Loucy (cell line): ENCODE measurements at regions not wholly inside any gene's neighbourhood (a gene's known extent, or its start where the extent isn't known, plus 50 kb on each side); places are given as distances from the start of the nearest gene placed in this dataset.

Source experiments
- EZH2phosphoT487 ChIP-seq: fragments of 200-600 bp; IDR thresholded peaks from 2 replicates; pipeline ENCODE4 v1.6.1; 2018; ENCODE audit warnings: antibody characterized with exemption, mild to moderate bottlenecking, moderate library complexity, borderline replicate concordance
- TF ChIP-seq, protein P1 (sequence below): fragments of 200-600 bp; sonication (generic); conservative IDR thresholded peaks from 2 replicates; pipeline ENCODE4 v1.5.1; 2014; ENCODE audit warnings: mild to moderate bottlenecking, antibody characterized with exemption, low read length

DNA sequence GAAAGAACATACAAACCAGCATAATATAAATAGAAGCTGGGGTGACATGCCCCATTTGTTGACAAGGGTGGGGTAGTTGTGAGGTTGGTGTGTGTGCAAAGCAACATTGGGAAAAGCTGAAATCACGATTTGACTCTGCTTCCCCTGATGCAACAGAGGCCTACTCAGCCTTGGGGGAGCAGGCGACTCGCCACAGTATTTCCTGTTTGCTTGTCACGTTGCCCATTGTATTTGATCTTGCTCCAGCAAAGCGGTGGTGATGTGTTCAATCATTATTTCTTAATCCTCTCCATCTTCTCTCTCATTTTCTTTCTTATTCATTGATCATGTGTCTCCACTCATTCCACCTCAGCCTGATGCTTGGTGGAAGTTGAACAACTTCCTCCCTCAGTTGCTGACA, 165.8 kb upstream of the CITED2 start:
- TF ChIP-seq, protein P1, sequence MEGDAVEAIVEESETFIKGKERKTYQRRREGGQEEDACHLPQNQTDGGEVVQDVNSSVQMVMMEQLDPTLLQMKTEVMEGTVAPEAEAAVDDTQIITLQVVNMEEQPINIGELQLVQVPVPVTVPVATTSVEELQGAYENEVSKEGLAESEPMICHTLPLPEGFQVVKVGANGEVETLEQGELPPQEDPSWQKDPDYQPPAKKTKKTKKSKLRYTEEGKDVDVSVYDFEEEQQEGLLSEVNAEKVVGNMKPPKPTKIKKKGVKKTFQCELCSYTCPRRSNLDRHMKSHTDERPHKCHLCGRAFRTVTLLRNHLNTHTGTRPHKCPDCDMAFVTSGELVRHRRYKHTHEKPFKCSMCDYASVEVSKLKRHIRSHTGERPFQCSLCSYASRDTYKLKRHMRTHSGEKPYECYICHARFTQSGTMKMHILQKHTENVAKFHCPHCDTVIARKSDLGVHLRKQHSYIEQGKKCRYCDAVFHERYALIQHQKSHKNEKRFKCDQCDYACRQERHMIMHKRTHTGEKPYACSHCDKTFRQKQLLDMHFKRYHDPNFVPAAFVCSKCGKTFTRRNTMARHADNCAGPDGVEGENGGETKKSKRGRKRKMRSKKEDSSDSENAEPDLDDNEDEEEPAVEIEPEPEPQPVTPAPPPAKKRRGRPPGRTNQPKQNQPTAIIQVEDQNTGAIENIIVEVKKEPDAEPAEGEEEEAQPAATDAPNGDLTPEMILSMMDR: no peak
- TF ChIP-seq EZH2phosphoT487: no peak
